CD14-positive monocyte (primary cell): ENCODE measurements at regions not wholly inside any gene's neighbourhood (a gene's known extent, or its start where the extent isn't known, plus 50 kb on each side); places are given as distances from the start of the nearest gene placed in this dataset.

ENCODE experiments used
- DNase-seq, 3 donors: peaks; one replicate each; pipeline ENCODE4 v3.0.0-alpha.2; 2011 to 2022
- H2AFZ ChIP-seq: 2 replicates; pipeline ENCODE4 v1.6.0; 2012; ENCODE audit warnings: mild to moderate bottlenecking, low read depth, low read length, inconsistent platforms; ENCODE audit not compliant: insufficient read depth, poor library complexity, severe bottlenecking
- H3K27ac ChIP-seq, 2 donors: 1 replicate in 1 of 2; 2 replicates in 1 of 2; pipeline ENCODE4 v1.5.1; 2012 to 2013; ENCODE audit warnings: low read length in 2 of 2, control low read depth in 1 of 2, inconsistent platforms in 1 of 2, low read depth in 1 of 2, mild to moderate bottlenecking in 1 of 2
- H3K27me3 ChIP-seq, 2 donors: one replicate each; pipeline versions ENCODE4 v1.6.0 to v1.6.1; 2011 to 2013; ENCODE audit warnings: low read length in 2 of 2; ENCODE audit not compliant: control insufficient read depth in 2 of 2, insufficient read depth in 2 of 2
- H3K36me3 ChIP-seq, 2 donors: replicated peaks in 1 of 2; 1 replicate in 1 of 2; 2 replicates in 1 of 2; pipeline versions ENCODE4 v1.5.1 to v1.6.1; 2012 to 2013; ENCODE audit warnings: low read length in 2 of 2, control low read depth in 1 of 2, inconsistent platforms in 1 of 2, mild to moderate bottlenecking in 1 of 2; ENCODE audit not compliant: insufficient read depth in 2 of 2, control insufficient read depth in 1 of 2
- H3K4me1 ChIP-seq, 2 donors: 1 replicate in 1 of 2; 2 replicates in 1 of 2; pipeline versions ENCODE4 v1.5.1 to v1.6.1; 2012 to 2013; ENCODE audit warnings: low read length in 2 of 2, control low read depth in 1 of 2, inconsistent platforms in 1 of 2, mild to moderate bottlenecking in 1 of 2, moderate library complexity in 1 of 2; ENCODE audit not compliant: insufficient read depth in 2 of 2, control insufficient read depth in 1 of 2
- H3K4me2 ChIP-seq: replicated peaks from 2 replicates; pipeline ENCODE3; 2012; ENCODE audit warnings: low read length, moderate library complexity, mild to moderate bottlenecking; ENCODE audit not compliant: poor library complexity, severe bottlenecking; ENCODE audit errors: extremely low read depth
- H3K4me3 ChIP-seq, 3 experiments: fragments of 200-600 bp in 1 of 3; sonication (generic) in 1 of 3; replicated peaks in 1 of 3; 1 replicate in 2 of 3; 2 replicates in 1 of 3; pipeline ENCODE4 v1.5.1; 2011 to 2013; ENCODE audit warnings: low read length in 3 of 3, mild to moderate bottlenecking in 3 of 3, control low read depth in 2 of 3, low read depth in 2 of 3, inconsistent platforms in 1 of 3, moderate library complexity in 1 of 3
- H3K79me2 ChIP-seq: 2 replicates; pipeline ENCODE4 v1.6.0; 2012; ENCODE audit warnings: mild to moderate bottlenecking, control low read depth, inconsistent platforms, low read length, moderate library complexity; ENCODE audit not compliant: insufficient read depth
- H3K9ac ChIP-seq: 2 replicates; pipeline ENCODE4 v1.6.0; 2017; ENCODE audit warnings: low read length, mild to moderate bottlenecking; ENCODE audit not compliant: insufficient read depth, poor library complexity, severe bottlenecking
- H3K9me3 ChIP-seq, 2 donors: replicated peaks in 1 of 2; 1 replicate in 1 of 2; 2 replicates in 1 of 2; pipeline versions ENCODE4 v1.5.1 to v1.6.1; 2012 to 2013; ENCODE audit warnings: low read length in 2 of 2, control low read depth in 1 of 2; ENCODE audit not compliant: control insufficient read depth in 1 of 2, insufficient read depth in 1 of 2
- H4K20me1 ChIP-seq: 2 replicates; pipeline ENCODE4 v1.6.0; 2012; ENCODE audit warnings: mild to moderate bottlenecking, low read length, control low read depth, moderate library complexity; ENCODE audit not compliant: insufficient read depth
- H3K27ac Mint-ChIP-seq, 7 donors: one replicate each; pipeline ENCODE4 v1.8.0; 2020; ENCODE audit warnings: mild to moderate bottlenecking in 7 of 7, mixed read lengths in 7 of 7, moderate library complexity in 6 of 7, inconsistent platforms in 2 of 7
- H3K27me3 Mint-ChIP-seq, 3 donors: one replicate each; pipeline ENCODE4 v1.8.0; 2021 to 2022; ENCODE audit warnings: low read depth in 3 of 3, mild to moderate bottlenecking in 3 of 3, mixed read lengths in 3 of 3, moderate library complexity in 3 of 3, inconsistent platforms in 1 of 3
- H3K36me3 Mint-ChIP-seq, 2 donors: one replicate each; pipeline ENCODE4 v1.8.0; 2020; ENCODE audit warnings: mixed read lengths in 2 of 2, inconsistent platforms in 1 of 2, mild to moderate bottlenecking in 1 of 2
- H3K4me1 Mint-ChIP-seq: one replicate; pipeline ENCODE4 v1.8.0; 2020; ENCODE audit warnings: mild to moderate bottlenecking, mixed read lengths
- H3K4me3 Mint-ChIP-seq, 2 donors: one replicate each; pipeline ENCODE4 v1.8.0; 2020; ENCODE audit warnings: mild to moderate bottlenecking in 2 of 2, mixed read lengths in 2 of 2, moderate library complexity in 1 of 2
- H3K9me3 Mint-ChIP-seq, 7 donors: one replicate each; pipeline ENCODE4 v1.8.0; 2020 to 2022; ENCODE audit warnings: mixed read lengths in 7 of 7, mild to moderate bottlenecking in 6 of 7, moderate library complexity in 6 of 7, inconsistent platforms in 2 of 7
- CTCF ChIP-seq: fragments of 200-600 bp; IDR thresholded peaks from one replicate; pipeline ENCODE4 v1.8.0; 2022; ENCODE audit warnings: antibody characterized with exemption, mild to moderate bottlenecking
- WGBS: methylation state at CpG from one replicate; pipeline ENCODE4 v1.1.5; 2013; ENCODE audit warnings: missing lambda C conversion rate; ENCODE audit not compliant: insufficient coverage; 5-methylcytosine and 5-hydroxymethylcytosine counted together
- intact Hi-C, 2 donors: fragments of 100-400 bp; cut with micrococcal nuclease; formaldehyde crosslinking; loops; one replicate each; pipeline versions ENCODE4 v1.15.0 to v1.15.1; 2023

GRCh38 chr9:2987679-2988078, 143.8 kb upstream of the PUM3 start:
- Histone ChIP-seq H3K9me3 (no peaks in the 10 kb centered on the region), H3K27me3 (no peaks in the 10 kb centered on the region), H3K79me2 (no peaks in the 10 kb centered on the region), H3K4me1 (no peaks in the 10 kb centered on the region), H3K9ac (no peak overlapping the region), H2AFZ (no peak overlapping the region), H3K4me3 (no peak overlapping the region), H3K36me3 (no peaks in the 10 kb centered on the region), H3K4me2 (no peak overlapping the region), H3K27ac (no peak overlapping the region), H4K20me1 (no peaks in the 10 kb centered on the region)
- Mint-ChIP-seq H3K27me3 (peaks cover 0 to 3% (median 0%) of the 10 kb centered on the region in 3 donors), H3K9me3 (peaks cover 0 to 6% (median 0%) of the 10 kb centered on the region in 7 donors), H3K27ac (no peak overlapping the region), H3K36me3 (no peaks in the 10 kb centered on the region), H3K4me1 (no peaks in the 10 kb centered on the region), H3K4me3 (no peak overlapping the region)
- TF ChIP-seq CTCF, result no peak
- intact Hi-C loops, result no loop called here
- no peak for DNase-seq
- WGBS, result 88% methylated on average over 4 of the region's 7 CpGs

GRCh38 chr9:2985343-2985742, 141.4 kb upstream of the PUM3 start:
- Histone ChIP-seq H3K4me2 (no peak overlapping the region), H3K4me3 (no peak overlapping the region), H3K27ac (no peak overlapping the region), H3K9me3 (no peaks in the 10 kb centered on the region), H4K20me1 (no peaks in the 10 kb centered on the region), H3K4me1 (no peaks in the 10 kb centered on the region), H3K36me3 (no peaks in the 10 kb centered on the region), H3K79me2 (no peaks in the 10 kb centered on the region), H2AFZ (no peak overlapping the region), H3K27me3 (no peaks in the 10 kb centered on the region), H3K9ac (no peak overlapping the region)
- H3K4me1 Mint-ChIP-seq, result no peaks in the 10 kb centered on the region
- no peak for DNase-seq
- no peak for TF ChIP-seq CTCF
- peaks cover 0 to 3% (median 3%) of the 10 kb centered on the region in 3 donors for H3K27me3 Mint-ChIP-seq
- peaks cover 0 to 3% (median 0%) of the 10 kb centered on the region in 7 donors for H3K9me3 Mint-ChIP-seq
- intact Hi-C loops, result no loop called here
- H3K36me3 Mint-ChIP-seq, result no peaks in the 10 kb centered on the region
- H3K4me3 Mint-ChIP-seq, result no peak overlapping the region
- WGBS, result 100% methylated on average over 1 of the region's 2 CpGs
- no peak overlapping the region for H3K27ac Mint-ChIP-seq
